BLaER1 treated with 17β-estradiol and CSF1 and Interleukin-3, amounts not matched to agents 10 nM and 100 nM (cell line): ENCODE measurements at regions not wholly inside any gene's neighbourhood (a gene's known extent, or its start where the extent isn't known, plus 50 kb on each side); places are given as distances from the start of the nearest gene placed in this dataset.
A peak's percentile ranks its signal among the peaks of the same experiment; 100 is the strongest.
"Not testable (repeated sequence)": the region's sequence is repeated elsewhere in the genome, so short reads cannot be mapped to it uniquely, and the experiment has no call there.

ENCODE experiments used
- H3K27ac ChIP-seq, 11 experiments: shearing (Covaris generic); formaldehyde crosslinking; 2 replicates each; pipeline ENCODE4 v1.8.1; 2022
- H3K27me3 ChIP-seq, 11 experiments: shearing (Covaris generic); formaldehyde crosslinking; 2 replicates each; pipeline ENCODE4 v1.8.1; 2022
- H3K36me3 ChIP-seq, 11 experiments: shearing (Covaris generic); formaldehyde crosslinking; 2 replicates each; pipeline ENCODE4 v1.8.1; 2022
- H3K4me1 ChIP-seq, 10 experiments: shearing (Covaris generic); formaldehyde crosslinking; 2 replicates each; pipeline ENCODE4 v1.8.1; 2022
- H3K4me2 ChIP-seq, 11 experiments: shearing (Covaris generic); formaldehyde crosslinking; 2 replicates each; pipeline ENCODE4 v1.8.1; 2022
- H3K4me3 ChIP-seq, 10 experiments: shearing (Covaris generic); formaldehyde crosslinking; 2 replicates each; pipeline ENCODE4 v1.8.1; 2022
- H3K9ac ChIP-seq, 11 experiments: shearing (Covaris generic); formaldehyde crosslinking; 2 replicates each; pipeline ENCODE4 v1.8.1; 2022
- H3K9me3 ChIP-seq, 11 experiments: shearing (Covaris generic); formaldehyde crosslinking; replicated peaks in 1 of 11; 2 replicates each; pipeline ENCODE4 v1.8.1; 2022
- H4K20me1 ChIP-seq, 11 experiments: shearing (Covaris generic); formaldehyde crosslinking; 2 replicates each; pipeline ENCODE4 v1.8.1; 2022
- Cebpa-rat ChIP-seq, 11 experiments: shearing (Covaris generic); IDR thresholded peaks; 2 replicates each; pipeline ENCODE4 v1.8.1; 2022

DNA sequence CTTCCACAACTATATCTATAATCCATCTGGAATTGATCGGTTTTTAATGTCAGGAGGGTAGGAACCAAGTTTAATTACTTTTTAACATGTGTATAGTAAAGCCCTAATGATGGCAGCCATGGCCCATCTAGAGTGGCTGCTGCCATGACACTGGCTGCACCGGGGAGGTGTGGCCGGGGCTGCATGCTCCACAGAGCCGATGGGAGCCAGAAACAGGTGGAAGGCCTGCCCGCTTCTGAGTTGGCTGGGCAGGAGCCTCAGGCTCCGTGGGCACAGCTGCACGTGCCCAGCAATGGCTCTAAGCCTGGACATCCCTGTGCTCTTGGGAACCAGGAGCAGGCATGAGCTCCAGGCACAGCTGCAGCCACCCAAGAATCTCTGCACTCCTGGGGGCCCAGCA lies 73.0 kb downstream of the GBP6 start:
- no peaks in the 10 kb centered on the region for H3K4me1 ChIP-seq
- H3K4me3 ChIP-seq = no peak overlapping the region
- no peak overlapping the region for H3K4me2 ChIP-seq
- H3K9me3 ChIP-seq = peaks cover 49 to 52% (median 52%) of the 10 kb centered on the region in 11 experiments
- no peaks in the 10 kb centered on the region for H4K20me1 ChIP-seq
- H3K36me3 ChIP-seq = 0 out of 22 replicates have a peak, but pooled peaks cover 0 to 3% (median 0%) of the 10 kb centered on the region in 11 experiments
- no peak for TF ChIP-seq Cebpa-rat (IDR thresholded peaks at IDR 0.05)
- H3K9ac ChIP-seq = no peak overlapping the region
- no peaks in the 10 kb centered on the region for H3K27me3 ChIP-seq
- no peak overlapping the region for H3K27ac ChIP-seq

GRCh38 chr1:89438301-89438700 lies 74.4 kb downstream of the GBP6 start:
- H3K9ac ChIP-seq, H3K27ac ChIP-seq, H3K36me3 ChIP-seq, H4K20me1 ChIP-seq, H3K27me3 ChIP-seq, H3K4me2 ChIP-seq, H3K4me1 ChIP-seq, H3K4me3 ChIP-seq: not testable (repeated sequence)
- peaks cover 49 to 57% (median 55%) of the 10 kb centered on the region in 11 experiments for H3K9me3 ChIP-seq

GRCh38 chr1:89440911-89441310 lies 77.1 kb downstream of the GBP6 start:
- Histone ChIP-seq H3K36me3 (0 out of 22 replicates have a peak, but pooled peaks cover 0 to 3% (median 0%) of the 10 kb centered on the region in 11 experiments), H3K27ac (no peak overlapping the region), H3K9me3 (peaks cover 49 to 57% (median 55%) of the 10 kb centered on the region in 11 experiments), H3K4me2 (no peak overlapping the region), H3K4me1 (no peaks in the 10 kb centered on the region), H3K9ac (no peak overlapping the region), H3K27me3 (no peaks in the 10 kb centered on the region), H4K20me1 (no peaks in the 10 kb centered on the region), H3K4me3 (no peak overlapping the region)
- TF ChIP-seq Cebpa-rat (IDR thresholded peaks at IDR 0.05) = no peak

DNA sequence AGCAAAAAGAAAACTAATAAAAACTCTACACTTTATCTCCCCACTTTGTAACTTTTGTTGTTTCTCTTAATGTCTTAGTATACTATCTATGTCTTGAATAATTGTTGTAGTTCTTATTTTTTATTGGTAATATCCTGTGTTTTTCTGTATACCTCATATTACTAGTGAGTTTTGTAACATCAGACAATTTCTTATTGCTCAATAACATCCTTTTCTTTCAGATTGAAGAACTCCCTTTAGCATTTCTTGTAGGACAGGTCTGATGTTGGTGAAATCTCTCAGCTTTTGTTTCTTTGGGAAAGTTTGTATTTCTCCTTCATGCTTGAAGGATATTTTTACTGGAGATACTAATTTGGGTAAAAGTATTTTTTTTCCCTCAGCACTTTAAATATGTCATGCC lies 79.8 kb upstream of the LRRC8B start:
- no peak overlapping the region for H3K27ac ChIP-seq
- H3K9ac ChIP-seq = no peak overlapping the region
- H3K9me3 ChIP-seq = peaks cover 18 to 26% (median 25%) of the 10 kb centered on the region in 11 experiments; a peak in 21 of 22 replicates
- no peaks in the 10 kb centered on the region for H3K27me3 ChIP-seq
- no peaks in the 10 kb centered on the region for H3K4me1 ChIP-seq
- no peaks in the 10 kb centered on the region for H3K36me3 ChIP-seq
- H3K4me2 ChIP-seq = no peak overlapping the region
- H3K4me3 ChIP-seq = no peak overlapping the region
- no peaks in the 10 kb centered on the region for H4K20me1 ChIP-seq
- TF ChIP-seq Cebpa-rat (IDR thresholded peaks at IDR 0.05) = no peak

DNA sequence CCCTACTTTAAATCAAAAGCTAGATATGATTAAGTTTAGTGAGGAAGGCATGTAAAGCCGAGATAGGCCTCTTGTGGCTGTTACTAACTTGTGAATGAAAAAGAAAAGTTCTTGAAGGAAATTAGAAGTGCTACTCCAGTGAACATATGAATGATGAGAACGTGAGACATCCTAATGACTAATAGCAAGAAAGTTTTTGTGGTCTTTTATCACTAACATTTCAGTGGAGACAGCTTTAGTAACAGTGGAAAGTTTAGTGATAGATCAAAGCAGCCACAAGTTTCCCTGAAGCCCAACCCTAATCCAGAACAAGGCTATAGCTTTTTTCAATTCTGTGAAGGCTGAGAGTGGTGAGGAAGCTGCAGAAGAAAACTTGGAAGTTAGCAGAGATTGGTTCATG lies 73.6 kb upstream of the LRRC8B start:
- no peak overlapping the region for H3K9ac ChIP-seq
- no peak overlapping the region for H3K27ac ChIP-seq
- H3K9me3 ChIP-seq = peaks cover 0 to 5% (median 0%) of the 10 kb centered on the region in 11 experiments; a peak in 1 of 22 replicates
- TF ChIP-seq Cebpa-rat (IDR thresholded peaks at IDR 0.05) = no peak
- H3K36me3 ChIP-seq = no peaks in the 10 kb centered on the region
- H3K4me3 ChIP-seq = no peak overlapping the region
- no peaks in the 10 kb centered on the region for H4K20me1 ChIP-seq
- H3K27me3 ChIP-seq = no peaks in the 10 kb centered on the region
- H3K4me1 ChIP-seq = peaks cover 0 to 17% (median 9%) of the 10 kb centered on the region in 10 experiments; a peak in 14 of 20 replicates
- H3K4me2 ChIP-seq = peak overlapping the region in 8 of 11 experiments; percentile 15 to 56 (median 36); a peak in 11 of 22 replicates

- Histone ChIP-seq H3K4me1 (peaks cover 0 to 17% (median 9%) of the 10 kb centered on the region in 10 experiments; a peak in 14 of 20 replicates), H3K27me3 (no peaks in the 10 kb centered on the region), H4K20me1 (no peaks in the 10 kb centered on the region; a peak in 1 of 22 replicates), H3K9me3 (peaks cover 0 to 4% (median 0%) of the 10 kb centered on the region in 11 experiments; a peak in 1 of 22 replicates), H3K9ac (no peak overlapping the region), H3K4me2 (no peak overlapping the region), H3K27ac (no peak overlapping the region), H3K4me3 (no peak overlapping the region), H3K36me3 (no peaks in the 10 kb centered on the region)
- TF ChIP-seq Cebpa-rat (IDR thresholded peaks at IDR 0.05) = no peak
Observed at GRCh38 chr1:89453123-89453972, 71.3 kb upstream of the LRRC8B start.

- Histone ChIP-seq H3K4me2 (no peak overlapping the region), H3K36me3 (no peaks in the 10 kb centered on the region), H3K27ac (no peak overlapping the region), H3K4me1 (peaks cover 0 to 15% (median 10%) of the 10 kb centered on the region in 10 experiments; a peak in 14 of 20 replicates), H3K9ac (no peak overlapping the region), H3K27me3 (no peaks in the 10 kb centered on the region), H3K9me3 (no peaks in the 10 kb centered on the region), H4K20me1 (no peaks in the 10 kb centered on the region; a peak in 1 of 22 replicates), H3K4me3 (no peak overlapping the region)
- no peak for TF ChIP-seq Cebpa-rat (IDR thresholded peaks at IDR 0.05)
Observed at GRCh38 chr1:89454845-89455521, 69.6 kb upstream of the LRRC8B start.

DNA sequence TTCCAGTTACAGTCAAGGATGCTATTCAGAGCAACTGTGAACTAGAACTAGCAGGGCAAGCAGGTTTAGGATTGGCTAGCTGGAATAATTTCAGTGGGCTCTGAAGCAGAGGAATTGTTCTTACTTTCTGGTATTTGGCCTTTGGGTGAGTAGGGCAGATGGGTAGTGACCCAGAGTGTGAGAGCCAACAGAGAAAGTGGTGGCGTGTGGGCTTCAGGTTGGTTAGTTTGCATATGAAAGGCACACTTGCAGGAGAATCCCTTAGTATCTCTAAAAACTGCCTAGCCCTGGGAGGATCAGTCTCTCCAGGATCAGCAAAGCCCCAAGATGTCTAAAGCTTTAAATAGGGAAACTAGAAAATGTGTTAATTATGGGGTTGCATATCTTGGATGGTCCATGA lies 67.6 kb upstream of the LRRC8B start:
- no peaks in the 10 kb centered on the region for H3K9me3 ChIP-seq
- no peak overlapping the region for H3K9ac ChIP-seq
- H3K36me3 ChIP-seq = no peaks in the 10 kb centered on the region
- H3K27me3 ChIP-seq = peaks cover 10 to 18% (median 16%) of the 10 kb centered on the region in 11 experiments; a peak in 20 of 22 replicates
- peaks cover 0 to 17% (median 0%) of the 10 kb centered on the region in 10 experiments; a peak in 4 of 20 replicates for H3K4me1 ChIP-seq
- TF ChIP-seq Cebpa-rat (IDR thresholded peaks at IDR 0.05) = no peak
- H4K20me1 ChIP-seq = no peaks in the 10 kb centered on the region; a peak in 1 of 22 replicates
- H3K4me3 ChIP-seq = no peak overlapping the region
- no peak overlapping the region for H3K27ac ChIP-seq
- H3K4me2 ChIP-seq = no peak overlapping the region

- Histone ChIP-seq H3K27me3 (peaks cover 15 to 36% (median 28%) of the 10 kb centered on the region in 11 experiments; a peak in 21 of 22 replicates), H3K4me1 (peaks cover under 1 to 22% (median 7%) of the 10 kb centered on the region in 10 experiments; a peak in 15 of 20 replicates), H3K4me3 (no peak overlapping the region), H3K36me3 (no peaks in the 10 kb centered on the region), H3K9ac (no peak overlapping the region), H3K4me2 (no peak overlapping the region), H4K20me1 (no peaks in the 10 kb centered on the region; a peak in 2 of 22 replicates), H3K9me3 (no peaks in the 10 kb centered on the region), H3K27ac (no peak overlapping the region)
- no peak for TF ChIP-seq Cebpa-rat (IDR thresholded peaks at IDR 0.05)
Observed at GRCh38 chr1:89459081-89459480, 65.5 kb upstream of the LRRC8B start.
